Fibroblast of lung (primary cell): ENCODE measurements at regions not wholly inside any gene's neighbourhood (a gene's known extent, or its start where the extent isn't known, plus 50 kb on each side); places are given as distances from the start of the nearest gene placed in this dataset.

Source experiments
- CTCF ChIP-seq, 2 donors: IDR thresholded peaks in 1 of 2; conservative IDR thresholded peaks in 1 of 2; 1 replicate in 1 of 2; 2 replicates in 1 of 2; pipeline ENCODE4 v1.5.1; 2011 to 2012; ENCODE audit warnings: low read length in 2 of 2, control low read depth in 1 of 2, inconsistent platforms in 1 of 2, low read depth in 1 of 2, mild to moderate bottlenecking in 1 of 2
- EZH2 ChIP-seq: IDR thresholded peaks from 2 replicates; pipeline ENCODE4 v1.5.1; 2012; ENCODE audit warnings: low read length, control low read depth, mild to moderate bottlenecking; ENCODE audit errors: missing control alignments

GRCh38 chr3:117836296-117836695 is 1126.7 kb downstream of the TUSC7 start:
- no peak for TF ChIP-seq CTCF (conservative IDR thresholded peaks at IDR 0.05 in 1 of 2, IDR thresholded peaks at IDR 0.05 in 1 of 2; ENCODE audit: low read depth in 1 of 2, low read length in 2 of 2)
- no peak for TF ChIP-seq EZH2
